GM13977 (cell line): ENCODE measurements at regions not wholly inside any gene's neighbourhood (a gene's known extent, or its start where the extent isn't known, plus 50 kb on each side); places are given as distances from the start of the nearest gene placed in this dataset.
"Not testable (repeated sequence)": the region's sequence is repeated elsewhere in the genome, so short reads cannot be mapped to it uniquely, and the experiment has no call there.

Experiments
- DNase-seq: peaks from one replicate; pipeline ENCODE4 v3.0.0; 2012; ENCODE audit warnings: low spot score
- CTCF ChIP-seq: IDR thresholded peaks from 2 replicates; pipeline ENCODE4 v1.5.1; 2012; ENCODE audit warnings: mild to moderate bottlenecking, control low read depth; ENCODE audit not compliant: insufficient read depth; ENCODE audit errors: extremely low read depth, missing control alignments
- in situ Hi-C: fragments of 300-500 bp; cut with MboI; formaldehyde crosslinking; loops from one replicate; pipeline ENCODE4 v1.12.0; 2022; ENCODE audit warnings: low sequenced_read_pairs, low pct_unique_long_range_greater_than_20kb, mixed read lengths, inconsistent platforms; ENCODE audit not compliant: unreplicated experiment

- in situ Hi-C loops = loop anchor here (10.0 kb wide), 2 partner anchors 47 to 213 kb away; no protein-coding TSS in a partner anchor
- no peak for TF ChIP-seq CTCF
- DNase-seq = peak; percentile 79
Measured at GRCh38 chr15:31437686-31438085, 111.1 kb downstream of the KLF13 start.

- in situ Hi-C loops = loop anchor here (10.0 kb wide), 2 partner anchors 46 to 214 kb away; no protein-coding TSS in a partner anchor
- no peak for TF ChIP-seq CTCF
- no peak for DNase-seq
Measured at GRCh38 chr15:31438601-31439265, 112.1 kb downstream of the KLF13 start.

DNA sequence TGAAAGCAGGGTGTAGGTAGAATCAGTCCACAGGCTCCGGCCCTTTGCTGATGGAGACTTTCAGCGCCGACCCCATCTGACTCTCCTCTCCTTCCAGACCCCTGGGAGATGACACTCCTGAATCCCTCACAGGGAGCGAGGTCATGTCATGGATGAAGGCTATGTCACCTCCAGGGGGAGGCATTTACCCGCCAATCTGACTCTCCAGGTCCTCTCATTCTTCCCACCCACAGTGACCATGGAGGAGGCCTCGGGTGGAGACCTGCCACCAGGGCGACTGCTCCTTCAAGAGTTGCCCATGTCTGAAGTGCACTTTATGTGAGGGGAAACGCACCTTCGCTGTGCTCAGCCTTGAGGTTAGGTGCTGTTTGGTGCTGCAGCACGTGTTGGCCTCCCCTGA, 112.7 kb downstream of the KLF13 start:
- DNase-seq = no peak
- in situ Hi-C loops = loop anchor here (10.0 kb wide), 2 partner anchors 45 to 215 kb away; no protein-coding TSS in a partner anchor

GRCh38 chr15:31440216-31440615, 113.6 kb downstream of the KLF13 start:
- in situ Hi-C loops, DNase-seq: not testable (repeated sequence)

More for the DNA sequence above, 112.7 kb downstream of the KLF13 start:
- peak; percentile 59 for TF ChIP-seq CTCF

DNA sequence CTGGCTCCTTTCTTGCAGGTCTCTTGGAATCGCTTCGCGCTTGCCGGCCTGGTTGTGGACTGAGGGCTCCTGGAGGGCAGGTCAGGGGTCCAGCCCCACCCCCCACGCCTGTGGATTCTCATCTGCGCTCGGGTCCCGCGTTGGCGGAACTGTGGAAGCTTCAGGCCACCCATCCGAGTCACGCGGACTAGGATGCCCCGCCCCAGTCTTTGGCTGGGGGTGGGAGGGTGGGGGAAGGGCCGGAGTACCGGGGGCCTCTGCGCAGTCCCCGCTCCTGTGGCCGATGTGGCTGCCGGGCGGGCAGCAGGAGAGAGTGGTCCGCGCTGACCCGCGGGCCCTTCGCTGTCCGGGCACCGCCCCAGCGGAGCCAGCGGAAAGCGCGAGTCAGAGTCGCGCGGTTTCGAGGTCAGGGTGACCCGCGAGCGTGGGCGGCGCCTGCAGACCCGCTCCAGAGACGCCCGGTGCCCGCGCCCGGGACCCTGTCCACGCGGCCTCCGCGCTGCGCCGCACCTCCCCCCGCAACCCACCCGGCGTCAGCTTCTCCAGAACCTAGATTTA, 114.2 kb downstream of the KLF13 start:
- DNase-seq = no peak
- TF ChIP-seq CTCF = no peak

GRCh38 chr15:31442226-31442625, 115.6 kb downstream of the KLF13 start:
- TF ChIP-seq CTCF = no peak
- DNase-seq = no peak
- in situ Hi-C loops = no loop called here

More for the DNA sequence above, 114.2 kb downstream of the KLF13 start:
- in situ Hi-C loops = no loop called here

DNA sequence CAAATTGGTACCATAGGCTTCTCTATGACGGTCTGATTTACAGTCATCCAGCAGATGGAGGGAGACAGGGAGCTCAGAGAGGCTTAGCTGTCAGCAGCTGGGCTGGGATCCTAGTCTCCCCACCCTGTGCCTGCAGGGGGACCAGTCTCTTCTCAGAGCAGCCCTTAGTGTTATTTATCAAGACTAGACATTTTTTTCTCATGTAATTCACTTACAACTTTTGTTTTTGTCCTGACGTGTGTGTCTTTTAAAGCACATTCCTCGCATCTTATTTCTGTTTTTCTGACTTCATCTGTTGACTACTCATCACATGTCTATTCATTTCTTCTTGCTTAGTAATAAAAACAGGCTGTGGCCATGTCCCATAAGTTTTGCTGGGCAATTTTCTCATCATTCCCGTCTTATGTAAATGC, 116.1 kb downstream of the KLF13 start:
- in situ Hi-C loops = no loop called here
- TF ChIP-seq CTCF = peak; percentile 20
- no peak for DNase-seq
